ENCODE measurements at regions not wholly inside any gene's neighbourhood (a gene's known extent, or its start where the extent isn't known, plus 50 kb on each side); places are given as distances from the start of the nearest gene placed in this dataset.

GRCh38 chr18:35915056-35915455 lies 57.4 kb upstream of the RMP24 start (continued):
- TF ChIP-seq ZNF148 (tag by site-specific recombination; IDR thresholded peaks at IDR 0.05; ENCODE audit: borderline replicate concordance) = no peak
- no peak for TF ChIP-seq ZNF426 (tag by site-specific recombination; IDR thresholded peaks at IDR 0.05)
- TF ChIP-seq ZNF416 (tag by site-specific recombination; IDR thresholded peaks at IDR 0.05) = no peak
- TF ChIP-seq, protein P1, sequence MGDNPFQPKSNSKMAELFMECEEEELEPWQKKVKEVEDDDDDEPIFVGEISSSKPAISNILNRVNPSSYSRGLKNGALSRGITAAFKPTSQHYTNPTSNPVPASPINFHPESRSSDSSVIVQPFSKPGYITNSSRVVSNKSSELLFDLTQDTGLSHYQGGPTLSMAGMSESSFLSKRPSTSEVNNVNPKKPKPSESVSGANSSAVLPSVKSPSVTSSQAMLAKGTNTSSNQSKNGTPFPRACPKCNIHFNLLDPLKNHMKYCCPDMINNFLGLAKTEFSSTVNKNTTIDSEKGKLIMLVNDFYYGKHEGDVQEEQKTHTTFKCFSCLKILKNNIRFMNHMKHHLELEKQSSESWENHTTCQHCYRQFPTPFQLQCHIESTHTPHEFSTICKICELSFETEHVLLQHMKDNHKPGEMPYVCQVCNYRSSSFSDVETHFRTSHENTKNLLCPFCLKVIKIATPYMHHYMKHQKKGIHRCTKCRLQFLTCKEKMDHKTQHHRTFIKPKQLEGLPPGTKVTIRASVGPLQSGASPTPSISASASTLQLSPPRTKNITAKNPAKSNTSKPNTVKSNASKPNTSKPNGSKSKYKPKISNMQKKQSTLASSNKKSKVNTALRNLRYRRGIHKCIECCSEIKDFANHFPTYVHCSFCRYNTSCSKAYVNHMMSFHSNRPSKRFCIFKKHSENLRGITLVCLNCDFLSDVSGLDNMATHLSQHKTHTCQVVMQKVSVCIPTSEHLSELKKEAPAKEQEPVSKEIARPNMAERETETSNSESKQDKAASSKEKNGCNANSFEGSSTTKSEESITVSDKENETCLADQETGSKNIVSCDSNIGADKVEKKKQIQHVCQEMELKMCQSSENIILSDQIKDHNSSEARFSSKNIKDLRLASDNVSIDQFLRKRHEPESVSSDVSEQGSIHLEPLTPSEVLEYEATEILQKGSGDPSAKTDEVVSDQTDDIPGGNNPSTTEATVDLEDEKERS (tag by site-specific recombination; IDR thresholded peaks at IDR 0.05) = no peak
- TF ChIP-seq SCRT1 (tag by site-specific recombination; IDR thresholded peaks at IDR 0.05; ENCODE audit: borderline replicate concordance) = no peak
- no peak for TF ChIP-seq ZNF174 (tag by site-specific recombination; IDR thresholded peaks at IDR 0.05)

- Histone ChIP-seq H3K9me3 (ENCODE audit: control insufficient read depth, insufficient read depth, low read depth, low read length) (no peaks in the 10 kb centered on the region), H3K4me3 (ENCODE audit: low read depth, low read length) (no peak overlapping the region), H3K4me1 (ENCODE audit: control insufficient read depth, insufficient read depth, low read length) (no peaks in the 10 kb centered on the region), H3K27ac (ENCODE audit: extremely low read depth, low read depth, low read length) (no peak overlapping the region), H3K36me3 (ENCODE audit: control insufficient read depth in 2 of 2, insufficient read depth in 1 of 2, low read length in 2 of 2) (no peaks in the 10 kb centered on the region)
- TF ChIP-seq ZNF510 (tag by site-specific recombination; IDR thresholded peaks at IDR 0.05; ENCODE audit: insufficient replicate concordance) (no peak), GLI4 (tag by site-specific recombination; IDR thresholded peaks at IDR 0.05) (no peak), ZNF155 (tag by site-specific recombination; IDR thresholded peaks at IDR 0.05) (no peak), ZNF223 (tag by site-specific recombination; IDR thresholded peaks at IDR 0.05) (no peak), ZNF654 (tag by site-specific recombination; IDR thresholded peaks at IDR 0.05; ENCODE audit: low read depth) (peak; percentile 10; the same call in 1 of the 2 replicates), MEIS1 (CRISPR knock-in tag; IDR thresholded peaks at IDR 0.05; ENCODE audit: borderline replicate concordance) (no peak)
- TF ChIP-seq, protein P2, sequence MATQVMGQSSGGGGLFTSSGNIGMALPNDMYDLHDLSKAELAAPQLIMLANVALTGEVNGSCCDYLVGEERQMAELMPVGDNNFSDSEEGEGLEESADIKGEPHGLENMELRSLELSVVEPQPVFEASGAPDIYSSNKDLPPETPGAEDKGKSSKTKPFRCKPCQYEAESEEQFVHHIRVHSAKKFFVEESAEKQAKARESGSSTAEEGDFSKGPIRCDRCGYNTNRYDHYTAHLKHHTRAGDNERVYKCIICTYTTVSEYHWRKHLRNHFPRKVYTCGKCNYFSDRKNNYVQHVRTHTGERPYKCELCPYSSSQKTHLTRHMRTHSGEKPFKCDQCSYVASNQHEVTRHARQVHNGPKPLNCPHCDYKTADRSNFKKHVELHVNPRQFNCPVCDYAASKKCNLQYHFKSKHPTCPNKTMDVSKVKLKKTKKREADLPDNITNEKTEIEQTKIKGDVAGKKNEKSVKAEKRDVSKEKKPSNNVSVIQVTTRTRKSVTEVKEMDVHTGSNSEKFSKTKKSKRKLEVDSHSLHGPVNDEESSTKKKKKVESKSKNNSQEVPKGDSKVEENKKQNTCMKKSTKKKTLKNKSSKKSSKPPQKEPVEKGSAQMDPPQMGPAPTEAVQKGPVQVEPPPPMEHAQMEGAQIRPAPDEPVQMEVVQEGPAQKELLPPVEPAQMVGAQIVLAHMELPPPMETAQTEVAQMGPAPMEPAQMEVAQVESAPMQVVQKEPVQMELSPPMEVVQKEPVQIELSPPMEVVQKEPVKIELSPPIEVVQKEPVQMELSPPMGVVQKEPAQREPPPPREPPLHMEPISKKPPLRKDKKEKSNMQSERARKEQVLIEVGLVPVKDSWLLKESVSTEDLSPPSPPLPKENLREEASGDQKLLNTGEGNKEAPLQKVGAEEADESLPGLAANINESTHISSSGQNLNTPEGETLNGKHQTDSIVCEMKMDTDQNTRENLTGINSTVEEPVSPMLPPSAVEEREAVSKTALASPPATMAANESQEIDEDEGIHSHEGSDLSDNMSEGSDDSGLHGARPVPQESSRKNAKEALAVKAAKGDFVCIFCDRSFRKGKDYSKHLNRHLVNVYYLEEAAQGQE (tag by site-specific recombination; IDR thresholded peaks at IDR 0.05) = no peak
- CTCF ChIA-PET = interaction anchor here (1.3 to 2.8 kb wide), 2 partner anchors 11 to 33 kb away, joined by 5 to 14 read pairs; no protein-coding TSS in a partner anchor
- POLR2A ChIA-PET = no interaction called here
Measured at GRCh38 chr18:35917043-35917442, 55.4 kb upstream of the RMP24 start.

- ChIA-PET CTCF (interaction anchor here (0.7 to 1.2 kb wide), 2 partner anchors 8 to 79 kb away, joined by 3 read pairs; no protein-coding TSS in a partner anchor), POLR2A (interaction anchor here (0.6 kb wide), 1 partner anchor 10 kb away, joined by 3 read pairs; no protein-coding TSS in a partner anchor)
- no peaks in the 10 kb centered on the region for H3K9me3 ChIP-seq (ENCODE audit: control insufficient read depth, insufficient read depth, low read depth, low read length)
- H3K36me3 ChIP-seq (ENCODE audit: control insufficient read depth in 2 of 2, insufficient read depth in 1 of 2, low read length in 2 of 2) = no peaks in the 10 kb centered on the region
- H3K4me3 ChIP-seq (ENCODE audit: low read depth, low read length) = no peak overlapping the region
- no peaks in the 10 kb centered on the region for H3K4me1 ChIP-seq (ENCODE audit: control insufficient read depth, insufficient read depth, low read length)
- no peak overlapping the region for H3K27ac ChIP-seq (ENCODE audit: extremely low read depth, low read depth, low read length)
- TF ChIP-seq ZNF391 (tag by site-specific recombination; IDR thresholded peaks at IDR 0.05; ENCODE audit: borderline replicate concordance, low read depth) = no peak
- no peak for TF ChIP-seq SP2 (tag by site-specific recombination; IDR thresholded peaks at IDR 0.05)
- TF ChIP-seq, protein P3, sequence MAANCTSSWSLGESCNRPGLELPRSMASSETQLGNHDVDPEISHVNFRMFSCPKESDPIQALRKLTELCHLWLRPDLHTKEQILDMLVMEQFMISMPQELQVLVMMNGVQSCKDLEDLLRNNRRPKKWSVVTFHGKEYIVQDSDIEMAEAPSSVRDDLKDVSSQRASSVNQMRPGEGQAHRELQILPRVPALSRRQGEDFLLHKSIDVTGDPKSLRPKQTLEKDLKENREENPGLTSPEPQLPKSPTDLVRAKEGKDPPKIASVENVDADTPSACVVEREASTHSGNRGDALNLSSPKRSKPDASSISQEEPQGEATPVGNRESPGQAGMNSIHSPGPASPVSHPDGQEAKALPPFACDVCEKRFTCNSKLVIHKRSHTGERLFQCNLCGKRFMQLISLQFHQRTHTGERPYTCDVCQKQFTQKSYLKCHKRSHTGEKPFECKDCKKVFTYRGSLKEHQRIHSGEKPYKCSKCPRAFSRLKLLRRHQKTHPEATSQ (tag by site-specific recombination; IDR thresholded peaks at IDR 0.05) = no peak
- TF ChIP-seq RBAK (tag by site-specific recombination; IDR thresholded peaks at IDR 0.05) = no peak
- no peak for TF ChIP-seq KLF8 (tag by site-specific recombination; IDR thresholded peaks at IDR 0.05)
- no peak for TF ChIP-seq ZNF629 (tag by site-specific recombination; IDR thresholded peaks at IDR 0.05)
- TF ChIP-seq ZNF530 (tag by site-specific recombination; IDR thresholded peaks at IDR 0.05; ENCODE audit: low read depth) = no peak
- no peak for TF ChIP-seq MZF1 (tag by site-specific recombination; IDR thresholded peaks at IDR 0.05; ENCODE audit: borderline replicate concordance)
- TF ChIP-seq YY2 (tag by site-specific recombination; IDR thresholded peaks at IDR 0.05) = no peak
Measured at GRCh38 chr18:35918564-35918963, 53.9 kb upstream of the RMP24 start.
